Glomerular visceral epithelial cell (primary cell): ENCODE measurements at regions not wholly inside any gene's neighbourhood (a gene's known extent, or its start where the extent isn't known, plus 50 kb on each side); places are given as distances from the start of the nearest gene placed in this dataset.

Source experiments
- DNase-seq: peaks from one replicate; pipeline ENCODE4 v3.0.0-alpha.2; 2016; ENCODE audit errors: extremely low spot score

DNA sequence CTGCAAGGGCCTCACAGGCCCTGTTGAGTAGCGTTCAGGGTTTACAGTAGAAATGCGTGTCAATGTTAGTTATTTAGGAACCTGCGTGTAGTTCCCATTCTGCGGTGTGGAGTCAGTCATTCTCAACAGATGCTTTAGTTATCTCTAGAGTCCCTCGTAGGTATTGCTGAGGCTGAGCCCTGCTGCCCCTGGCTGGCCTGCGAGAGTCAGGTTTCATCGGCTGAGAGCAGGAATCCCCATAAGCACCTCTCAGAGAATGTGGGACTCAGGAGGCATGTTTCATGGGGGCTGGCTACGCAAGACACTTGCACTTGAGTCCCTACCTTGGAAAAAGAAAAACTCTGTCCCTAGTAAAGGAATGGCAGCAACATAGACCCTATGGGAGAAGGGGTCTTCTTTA is 347.5 kb upstream of the ASIC2 start:
- no peak for DNase-seq

DNA sequence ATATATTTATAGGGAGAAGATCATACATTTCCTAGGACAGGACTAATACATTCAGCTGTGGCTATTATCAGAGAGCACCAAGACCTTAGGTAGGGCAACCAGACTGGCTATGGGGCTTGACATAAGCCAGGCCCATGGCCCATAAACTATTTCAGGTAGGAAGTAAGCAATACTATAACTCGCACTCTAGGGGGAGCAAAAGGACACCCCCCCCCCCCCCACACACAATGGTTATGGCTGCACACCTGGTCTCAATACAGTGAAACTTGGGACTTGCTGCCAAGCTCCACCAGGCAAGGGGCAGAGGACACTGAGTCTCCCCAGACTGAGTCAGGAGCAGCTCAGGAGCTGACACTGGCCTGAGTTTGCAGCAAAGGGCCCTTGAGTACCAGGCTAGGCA is 348.9 kb upstream of the ASIC2 start:
- DNase-seq: no peak

DNA sequence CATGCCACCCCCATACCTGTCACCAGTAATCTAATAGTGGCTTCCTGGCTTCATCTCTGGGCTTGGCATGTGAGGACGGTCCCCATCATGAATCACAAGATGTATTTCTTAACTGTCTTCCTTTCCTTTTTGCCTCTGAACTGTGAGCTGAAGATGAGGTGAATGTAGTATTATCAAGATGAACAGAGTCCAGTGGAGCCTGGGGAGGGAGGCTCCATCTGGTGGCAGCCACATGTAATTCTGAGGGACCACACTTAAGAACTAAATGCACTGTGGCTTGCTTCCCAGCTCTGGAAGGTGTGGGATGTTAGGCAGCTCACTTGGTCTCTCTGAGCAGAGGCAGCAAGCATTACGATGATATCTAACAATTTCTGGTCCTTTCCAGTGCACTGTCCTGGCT is 354.9 kb upstream of the ASIC2 start:
- peak; percentile 21 for DNase-seq

DNA sequence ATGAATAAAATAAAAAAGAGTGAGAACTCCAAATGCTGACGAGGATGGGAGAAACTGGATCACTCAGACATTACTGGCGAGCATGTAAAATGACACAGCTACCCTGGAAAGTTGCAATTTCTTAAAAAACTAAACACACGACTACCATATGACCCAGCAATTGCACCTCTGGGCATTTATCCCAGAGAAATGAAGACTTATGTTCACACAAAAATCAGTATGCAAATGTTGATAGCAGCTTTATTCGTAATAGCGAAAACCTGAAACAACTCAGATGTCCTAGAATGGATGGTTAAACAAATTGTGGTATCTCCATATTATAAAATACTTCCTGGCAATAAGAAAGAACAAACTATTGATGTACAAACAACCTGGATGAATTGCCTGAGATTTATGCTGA is 357.2 kb upstream of the ASIC2 start:
- DNase-seq: no peak

DNA sequence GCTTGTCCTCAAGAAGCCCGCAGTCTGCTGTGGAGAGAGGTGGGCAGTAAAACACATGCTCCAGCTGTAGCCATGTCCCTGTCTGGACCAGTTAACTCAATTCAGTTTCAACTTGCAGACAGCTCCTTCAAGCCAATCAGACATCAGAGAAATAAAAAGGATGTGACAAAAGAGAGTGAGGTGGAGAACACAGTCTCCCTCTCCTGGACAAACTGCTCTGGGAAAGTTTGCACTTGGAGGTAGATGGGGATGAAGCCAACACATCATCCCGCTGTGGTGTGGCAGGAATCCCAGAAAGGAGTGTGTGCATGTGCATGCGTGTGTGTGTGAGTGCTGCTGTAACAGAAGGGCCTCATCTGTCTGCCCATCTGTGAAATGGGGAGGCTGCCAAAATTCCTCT is 358.6 kb upstream of the ASIC2 start:
- no peak for DNase-seq

DNA sequence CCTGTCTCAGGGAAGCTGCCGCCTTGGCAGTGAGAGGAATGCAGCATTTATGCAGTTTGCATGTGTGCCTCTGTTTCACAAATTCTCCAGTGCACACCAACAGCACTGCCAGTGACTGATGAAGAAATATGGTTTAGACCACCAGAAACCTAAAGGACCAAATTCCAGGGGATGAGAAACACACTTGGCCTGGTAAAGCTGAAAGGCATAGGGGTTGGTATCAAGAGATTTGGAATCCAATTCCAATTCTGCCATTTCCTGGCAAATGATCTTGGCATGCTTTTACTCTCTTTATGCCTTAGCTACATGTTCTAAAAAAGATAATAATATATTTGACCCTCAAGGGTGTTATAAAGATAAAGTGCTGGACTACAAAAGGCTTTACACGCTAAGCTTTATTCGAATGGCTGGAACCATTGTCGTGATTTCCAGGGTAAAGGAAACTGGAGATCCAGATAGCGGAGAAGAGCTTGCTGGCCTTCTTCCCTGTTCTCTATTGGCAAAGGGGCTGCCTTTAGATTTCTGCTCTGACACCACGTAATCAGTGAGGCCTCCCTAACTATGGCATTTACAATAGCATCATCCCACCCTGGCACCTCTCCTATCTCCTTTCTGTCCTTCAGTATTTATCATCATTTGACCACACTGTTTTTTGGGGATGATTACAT is 359.8 kb upstream of the ASIC2 start:
- no peak for DNase-seq

DNA sequence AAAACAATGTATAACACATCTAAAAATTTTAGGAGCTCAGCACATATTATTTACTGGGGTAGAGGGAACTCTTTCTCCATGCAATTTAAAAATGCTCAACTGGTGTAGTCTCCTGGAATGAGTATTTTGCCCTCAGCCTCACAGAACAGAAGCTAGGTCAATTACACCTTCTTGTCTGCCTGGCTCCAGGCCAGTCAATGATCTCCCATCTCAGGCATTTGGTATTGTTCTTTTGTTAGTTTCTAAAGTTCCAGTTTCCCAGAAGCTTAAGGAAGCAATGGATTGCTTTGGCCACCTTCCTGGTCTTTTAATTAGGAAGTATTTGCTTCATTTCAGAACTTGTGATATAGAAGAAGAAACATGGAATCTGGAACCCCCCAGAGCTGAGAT is 360.3 kb upstream of the ASIC2 start:
- no peak for DNase-seq

DNA sequence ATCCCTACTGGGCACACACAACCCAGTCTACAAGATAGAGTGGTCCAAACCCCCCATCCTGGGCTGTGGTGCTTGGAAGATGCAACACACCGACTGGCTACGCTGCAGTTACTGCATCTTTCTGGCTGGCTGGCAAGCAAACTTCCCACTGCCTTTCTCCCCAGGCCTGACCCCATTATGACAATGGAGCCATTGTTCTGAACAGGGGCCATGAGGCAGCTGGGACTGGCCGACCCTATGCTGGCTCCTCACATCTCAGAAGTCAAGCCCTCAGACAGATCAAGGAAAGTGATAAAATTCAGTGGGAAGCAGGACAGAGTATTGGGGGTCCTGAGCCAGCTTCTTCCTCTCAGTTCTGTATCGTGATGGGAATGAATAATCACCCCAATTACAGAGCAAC is 364.1 kb upstream of the ASIC2 start:
- DNase-seq: no peak

DNA sequence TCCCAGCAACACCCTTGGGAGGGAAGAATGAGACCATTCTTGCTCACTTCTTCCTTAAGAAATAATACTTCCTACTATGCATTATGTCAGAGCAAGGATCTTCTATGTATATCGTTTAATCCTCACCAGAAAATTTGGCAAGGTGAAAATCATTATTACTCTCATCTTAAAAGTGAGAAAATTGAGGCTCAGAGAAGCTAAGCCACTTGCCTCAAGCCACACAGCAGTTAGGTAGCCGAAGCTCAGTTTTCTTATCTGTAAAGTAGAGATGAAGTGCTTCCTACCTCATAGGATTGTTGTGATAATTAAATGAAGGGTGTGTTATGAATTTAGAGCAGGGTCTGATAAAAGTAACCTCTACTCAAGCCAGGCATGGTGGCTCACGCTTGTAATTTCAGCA is 368.9 kb upstream of the ASIC2 start:
- no peak for DNase-seq

DNA sequence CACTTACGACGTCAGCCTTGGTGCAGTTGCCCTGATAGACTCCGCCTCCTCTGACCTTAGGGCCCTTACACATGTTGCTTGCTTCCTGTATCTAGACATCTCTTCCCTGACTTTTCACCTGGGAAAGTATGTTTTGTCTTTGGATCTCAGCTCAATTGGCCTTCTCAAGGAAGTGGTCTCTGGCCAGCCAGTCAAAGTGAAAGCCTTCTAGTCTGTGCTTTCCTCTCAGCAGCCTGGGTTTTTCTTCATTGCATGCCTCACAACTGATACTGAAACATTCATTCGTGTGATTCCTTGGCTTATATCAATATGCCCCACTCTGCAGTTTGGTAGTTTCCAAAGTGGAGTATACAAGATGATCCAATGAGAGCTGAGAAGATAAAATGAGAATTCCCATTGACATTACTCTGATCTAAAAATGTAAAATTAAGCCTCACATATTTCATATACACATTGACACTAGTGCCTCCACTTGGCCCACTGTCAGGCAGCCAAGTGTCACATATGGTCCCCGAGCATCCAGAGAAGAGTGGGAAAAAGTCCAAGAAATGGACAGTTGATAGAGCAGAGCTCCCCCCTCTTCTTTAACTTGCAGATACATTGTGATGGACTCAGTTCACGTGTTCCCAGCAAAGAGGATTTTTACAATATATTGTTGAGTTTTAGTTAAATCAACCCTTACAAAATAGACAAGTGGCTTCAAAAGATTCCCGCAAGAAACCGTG is 371.2 kb upstream of the ASIC2 start:
- DNase-seq: no peak

DNA sequence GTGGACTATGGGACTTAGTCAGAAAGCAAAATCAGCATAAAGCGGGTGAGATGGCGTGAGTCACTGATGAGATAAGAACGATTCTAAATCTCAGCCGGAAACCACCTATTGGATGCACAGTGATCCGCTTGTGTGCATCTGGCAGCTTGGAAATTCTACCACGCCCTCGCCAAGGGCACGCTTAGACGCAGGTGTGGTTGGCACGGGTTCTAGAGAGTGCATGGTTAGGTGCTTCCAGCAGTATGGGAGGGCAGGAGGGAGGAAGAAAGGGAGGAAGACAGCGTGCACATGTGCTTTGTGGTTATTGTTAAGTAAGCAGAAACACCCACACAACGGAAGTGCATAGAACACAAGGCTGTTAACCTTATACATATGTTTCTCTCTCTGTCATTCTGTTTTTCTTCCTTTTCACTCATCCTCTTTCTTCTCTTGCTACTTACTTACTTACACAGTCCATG is 374.0 kb upstream of the ASIC2 start:
- DNase-seq: no peak

DNA sequence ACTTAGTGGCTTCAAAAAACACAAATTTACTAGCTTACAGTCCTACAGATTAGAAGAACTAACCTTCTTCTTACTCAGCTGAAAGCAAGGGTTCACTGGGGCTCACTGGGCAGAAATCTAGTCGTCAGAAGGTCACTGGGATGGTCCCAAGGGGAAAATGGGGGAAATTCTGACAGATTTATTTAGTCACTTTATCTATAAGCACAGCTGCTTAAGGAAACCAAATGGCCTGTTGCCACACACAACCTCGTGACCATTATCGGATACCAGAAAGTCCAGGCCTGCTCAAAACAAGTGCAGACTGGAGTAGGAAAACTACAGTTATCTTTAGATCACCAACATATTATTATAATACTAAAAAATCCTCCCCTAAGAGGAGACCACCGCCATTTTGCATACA is 374.6 kb upstream of the ASIC2 start:
- DNase-seq: no peak

DNA sequence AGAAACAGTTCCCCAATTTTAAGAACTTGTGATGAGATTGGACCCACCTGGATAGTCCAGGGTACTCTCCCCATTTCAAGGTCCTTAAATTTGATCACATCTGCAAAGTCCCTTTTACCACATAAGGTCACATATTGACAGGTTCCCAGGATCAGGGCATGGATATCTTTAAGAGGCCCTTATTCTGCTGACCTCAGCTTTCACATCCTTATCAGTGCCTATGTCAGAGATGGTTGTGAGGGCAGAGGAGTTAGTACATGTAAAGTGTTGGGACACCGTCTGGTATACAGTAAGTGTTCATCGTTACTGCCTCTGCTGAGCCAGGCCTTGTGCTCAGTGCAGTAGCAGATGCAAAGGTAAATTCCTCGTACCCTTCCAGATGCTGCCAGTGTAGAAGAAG is 375.4 kb upstream of the ASIC2 start:
- DNase-seq: no peak

DNA sequence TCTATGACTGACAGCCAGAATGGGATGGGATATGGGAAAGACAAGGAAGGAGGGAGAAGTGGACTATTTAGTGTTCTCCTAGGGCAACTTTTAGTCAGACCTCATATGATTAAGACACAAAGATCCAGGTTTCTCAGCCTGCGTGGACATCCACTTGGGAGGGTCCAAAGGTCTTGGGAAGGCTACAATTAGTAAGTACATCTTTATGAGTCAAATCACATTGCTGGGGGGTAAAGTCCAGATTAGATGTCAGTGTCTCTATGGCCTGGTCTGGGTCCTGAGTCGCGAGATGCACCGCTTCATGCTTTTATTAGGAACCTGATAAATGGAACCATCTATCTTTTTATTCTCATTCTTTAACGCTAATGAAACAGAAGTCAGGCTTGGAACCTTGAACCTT is 378.4 kb upstream of the ASIC2 start:
- DNase-seq: no peak

DNA sequence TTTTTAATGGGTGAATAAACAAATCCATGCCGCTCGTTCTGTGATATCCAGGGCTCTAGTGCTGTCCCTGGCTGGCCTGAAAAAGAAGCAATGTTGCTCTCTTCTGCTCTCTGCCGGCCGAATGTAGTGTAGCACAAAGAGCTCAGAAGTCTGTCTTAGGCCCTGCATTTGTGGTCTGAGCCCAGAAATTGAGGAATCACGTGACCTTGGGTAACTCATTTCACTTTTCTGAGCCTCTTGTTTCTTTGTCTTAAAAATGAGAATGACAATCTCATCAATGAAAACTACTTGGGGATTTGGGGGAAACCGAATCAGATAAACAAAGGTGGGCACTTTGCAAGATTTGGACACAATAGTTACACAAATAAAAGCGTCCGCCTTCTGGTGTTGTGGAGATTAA is 381.6 kb upstream of the ASIC2 start:
- peak; percentile 49 for DNase-seq

DNA sequence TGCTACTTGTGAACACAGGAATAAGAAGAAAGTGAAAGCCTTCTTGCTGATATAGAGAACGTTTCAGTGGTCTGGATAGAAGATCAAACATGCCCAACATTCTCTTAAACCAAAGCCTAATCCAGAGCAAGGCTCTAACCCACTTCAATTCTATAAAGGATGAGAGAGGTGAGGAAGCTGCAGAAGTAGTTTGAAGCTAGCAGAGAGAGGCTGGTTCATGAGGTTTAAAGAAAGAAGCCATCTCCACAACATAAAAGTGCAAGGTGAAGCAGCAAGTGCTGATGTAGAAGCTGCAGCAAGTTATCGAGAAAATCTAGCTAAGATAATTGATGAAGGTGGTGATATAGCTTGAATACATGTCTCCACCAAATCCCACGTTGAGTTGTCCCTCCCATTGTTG is 383.3 kb upstream of the ASIC2 start:
- no peak for DNase-seq

DNA sequence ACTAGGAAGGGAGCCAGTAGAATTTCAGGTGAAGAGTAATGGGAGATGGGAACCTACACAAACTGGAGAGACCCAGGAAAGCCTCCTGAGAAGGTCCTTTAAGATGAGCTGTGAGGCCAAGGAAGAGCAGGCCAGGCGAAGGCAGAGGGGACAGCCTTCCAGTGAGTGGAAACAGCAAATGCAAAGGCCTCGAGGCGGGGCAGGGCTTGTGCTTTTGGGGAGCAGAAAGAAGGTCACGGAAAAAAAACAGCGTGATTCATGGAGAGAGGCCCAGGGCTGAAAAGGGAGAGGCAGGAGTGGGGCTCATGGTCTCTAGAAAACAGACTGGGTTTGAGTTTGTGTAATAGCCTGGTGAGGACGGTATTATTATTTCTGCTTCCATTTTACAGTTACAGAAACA is 386.5 kb upstream of the ASIC2 start:
- no peak for DNase-seq

DNA sequence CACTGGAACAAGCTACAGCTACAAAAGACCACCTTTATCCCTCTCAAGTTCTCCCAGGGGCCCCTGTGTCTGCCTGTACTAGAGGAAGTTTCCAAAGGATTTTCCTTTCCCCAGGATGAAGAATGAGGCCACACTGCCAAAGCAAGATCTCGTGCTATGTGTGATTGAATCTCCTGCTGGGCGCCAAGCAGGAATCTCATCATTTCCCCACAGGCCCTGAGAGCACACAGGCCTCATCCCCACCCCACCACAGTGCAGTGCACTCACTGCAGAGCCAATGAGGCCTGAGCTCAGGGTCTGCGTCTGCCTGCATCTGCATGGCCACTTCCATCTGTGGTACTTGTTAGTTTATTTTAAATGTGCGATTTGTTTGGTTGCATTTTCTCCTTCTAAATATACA is 387.4 kb upstream of the ASIC2 start:
- no peak for DNase-seq

DNA sequence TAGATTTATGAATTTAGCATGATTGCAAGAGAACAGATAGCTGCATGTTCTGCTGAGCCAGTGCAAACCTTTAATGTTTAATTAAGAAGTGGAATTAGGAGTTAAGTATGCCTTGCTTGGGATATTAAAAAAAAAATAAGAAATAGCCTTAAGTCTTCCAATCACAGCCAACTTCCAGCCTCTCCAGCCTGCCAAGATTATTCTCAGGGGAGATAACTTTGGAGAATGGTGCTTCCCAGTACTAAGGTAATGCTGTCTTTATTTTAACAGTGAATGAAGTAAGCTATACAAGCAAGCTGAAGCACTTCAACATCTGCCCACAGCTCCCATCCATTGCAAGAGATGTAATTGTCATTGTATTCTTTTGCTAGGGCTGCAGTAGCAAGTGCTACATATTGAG is 389.5 kb upstream of the ASIC2 start:
- DNase-seq: no peak

DNA sequence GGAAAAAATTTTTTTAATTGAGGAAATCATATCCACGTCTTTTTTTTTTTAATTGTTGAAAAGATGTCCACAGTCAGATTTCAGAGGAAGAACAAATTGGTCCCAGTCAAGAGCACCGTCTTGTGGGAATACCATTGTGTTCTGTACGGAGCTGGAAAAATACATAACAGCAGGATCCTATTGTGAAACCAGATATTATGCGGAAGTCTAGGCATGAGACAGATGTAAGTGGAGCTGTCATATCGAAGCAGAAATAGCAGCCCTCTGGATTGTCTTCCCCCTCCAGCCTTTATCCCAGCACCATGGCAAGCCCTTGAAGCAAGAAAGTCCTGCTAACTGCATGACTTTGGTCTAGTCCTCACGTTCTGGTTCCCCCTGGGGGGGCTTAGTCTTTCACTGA is 391.6 kb upstream of the ASIC2 start:
- DNase-seq: no peak

DNA sequence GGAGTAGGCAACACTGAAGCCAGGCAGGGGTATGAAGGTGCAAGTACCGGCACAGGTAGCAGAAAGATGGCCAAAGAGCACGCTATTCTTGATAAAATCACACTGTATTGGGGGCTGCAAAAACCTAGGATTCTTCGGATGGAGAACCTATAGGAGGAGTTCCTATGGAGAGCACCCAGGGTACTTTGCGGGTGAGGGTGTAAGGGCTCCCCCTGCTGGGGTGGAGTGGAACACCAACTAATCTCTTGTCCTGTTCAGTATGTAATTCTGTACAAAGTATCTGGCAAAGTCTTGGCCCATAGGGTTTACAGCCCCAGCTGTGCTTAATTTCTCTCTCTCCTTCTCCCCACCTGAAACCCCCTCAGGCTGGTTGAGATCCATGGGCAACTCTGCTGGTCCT is 393.1 kb upstream of the ASIC2 start:
- peak; percentile 6 for DNase-seq

DNA sequence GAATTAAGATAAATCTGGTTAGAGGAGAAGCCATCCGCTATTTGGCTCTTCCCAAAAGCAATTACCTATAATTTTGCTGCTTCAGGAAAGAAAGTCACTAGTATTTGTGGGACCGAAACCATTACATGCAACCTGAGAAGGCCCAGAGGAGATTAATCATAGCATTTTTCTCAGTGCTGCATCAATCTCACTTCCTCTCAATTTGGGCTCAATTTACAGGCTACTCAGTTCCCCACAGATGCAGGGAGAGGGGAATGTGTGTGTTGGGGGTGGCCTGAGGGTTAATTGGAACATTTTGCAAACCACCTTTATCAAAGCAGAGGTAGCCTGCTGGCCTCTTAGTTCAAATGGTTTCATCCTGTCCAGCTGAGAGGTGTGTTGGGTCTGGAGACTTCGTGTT is 394.7 kb upstream of the ASIC2 start:
- no peak for DNase-seq

DNA sequence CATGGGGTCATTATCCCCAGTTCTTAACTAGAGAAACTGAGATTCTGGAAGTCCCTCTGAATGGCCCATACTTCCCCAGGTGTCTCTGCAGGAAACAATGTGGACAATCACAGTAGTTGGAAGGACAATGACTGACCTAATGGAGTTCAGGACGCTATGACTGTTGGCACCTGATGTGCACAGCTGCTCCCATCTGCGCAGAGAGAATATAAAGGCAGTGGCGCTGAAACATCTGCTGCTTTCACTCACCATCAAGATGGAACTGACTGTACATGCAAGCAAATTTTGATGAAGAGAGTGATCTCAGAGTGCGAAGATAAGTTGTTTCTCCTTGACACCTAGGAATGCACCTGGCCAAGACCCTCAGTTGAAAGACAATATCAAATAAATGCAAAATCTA is 395.7 kb upstream of the ASIC2 start:
- DNase-seq: no peak

DNA sequence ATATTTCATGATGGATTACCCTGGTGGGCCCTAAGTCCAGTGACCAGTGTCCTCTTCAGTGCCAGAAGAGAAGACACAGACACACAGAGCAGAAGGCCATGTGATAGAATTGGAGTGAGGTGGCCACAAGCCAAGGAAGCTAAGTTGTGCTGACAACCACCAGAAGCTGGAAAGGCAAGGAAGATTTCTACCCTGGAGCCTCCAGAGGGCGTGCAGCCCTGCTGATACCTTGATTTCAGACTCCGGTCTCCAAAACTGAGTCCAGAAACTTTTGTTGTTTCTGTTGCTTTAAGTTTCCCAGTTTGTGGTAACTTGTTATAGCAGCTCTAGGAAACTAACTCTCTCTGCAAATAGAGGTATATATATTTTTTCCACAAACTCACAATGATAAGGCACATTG is 396.6 kb upstream of the ASIC2 start:
- no peak for DNase-seq
